Germinal center (tissue), 1 donor: ENCODE measurements at regions not wholly inside any gene's neighbourhood (a gene's known extent, or its start where the extent isn't known, plus 50 kb on each side); places are given as distances from the start of the nearest gene placed in this dataset.

Source experiments
- DNase-seq: peaks from one replicate; pipeline ENCODE4 v3.0.0; 2012; ENCODE audit warnings: mixed read lengths, low spot score

- no peak for DNase-seq
Measured at GRCh38 chr9:80922544-80922943, 766.8 kb downstream of the TLE1 start.

GRCh38 chr9:80906728-80907127 lies 782.6 kb downstream of the TLE1 start:
- no peak for DNase-seq

- DNase-seq = no peak
Measured at GRCh38 chr9:80899208-80899607, 790.1 kb downstream of the TLE1 start.

GRCh38 chr9:80893190-80893589 lies 796.2 kb downstream of the TLE1 start:
- DNase-seq = no peak

DNA sequence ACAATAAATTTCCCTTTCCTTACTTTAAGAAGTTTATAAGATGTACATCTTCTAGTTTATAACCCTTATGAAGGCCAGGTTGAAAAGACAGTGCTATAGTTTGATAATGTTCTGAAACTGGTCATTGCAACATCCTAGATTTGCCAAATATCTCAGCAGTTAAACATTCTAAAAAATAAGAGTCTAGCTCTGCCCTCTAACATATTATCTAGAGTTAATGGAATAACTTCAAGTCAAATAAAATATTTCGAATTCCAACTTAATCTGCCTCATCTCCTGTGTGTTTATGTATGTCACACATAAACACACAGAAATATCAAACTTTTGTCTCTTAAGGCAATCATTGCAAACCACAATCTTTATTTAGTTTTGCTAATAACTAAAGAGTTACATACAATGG lies 796.6 kb downstream of the TLE1 start:
- DNase-seq = no peak

DNA sequence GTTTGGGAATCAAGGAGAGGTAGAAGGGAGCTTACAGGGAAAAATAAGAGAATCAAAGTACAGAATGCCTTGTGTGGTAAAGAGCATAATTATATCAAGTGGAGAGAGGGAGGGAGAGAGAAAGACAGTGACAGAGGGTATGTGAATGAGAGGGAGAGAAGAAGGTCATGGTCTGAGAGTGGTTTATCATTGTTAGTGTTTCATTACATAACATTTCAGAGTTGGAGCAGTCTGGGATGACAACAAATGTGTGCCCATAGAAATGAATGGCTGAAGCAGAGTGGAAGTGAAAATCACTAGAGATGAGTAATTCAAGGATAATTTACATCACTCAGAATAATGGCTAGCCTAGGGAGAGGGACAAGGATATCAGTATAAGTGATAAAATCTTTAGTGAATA lies 799.2 kb downstream of the TLE1 start:
- DNase-seq = no peak

GRCh38 chr9:80885894-80886293 lies 803.5 kb downstream of the TLE1 start:
- DNase-seq = no peak

DNA sequence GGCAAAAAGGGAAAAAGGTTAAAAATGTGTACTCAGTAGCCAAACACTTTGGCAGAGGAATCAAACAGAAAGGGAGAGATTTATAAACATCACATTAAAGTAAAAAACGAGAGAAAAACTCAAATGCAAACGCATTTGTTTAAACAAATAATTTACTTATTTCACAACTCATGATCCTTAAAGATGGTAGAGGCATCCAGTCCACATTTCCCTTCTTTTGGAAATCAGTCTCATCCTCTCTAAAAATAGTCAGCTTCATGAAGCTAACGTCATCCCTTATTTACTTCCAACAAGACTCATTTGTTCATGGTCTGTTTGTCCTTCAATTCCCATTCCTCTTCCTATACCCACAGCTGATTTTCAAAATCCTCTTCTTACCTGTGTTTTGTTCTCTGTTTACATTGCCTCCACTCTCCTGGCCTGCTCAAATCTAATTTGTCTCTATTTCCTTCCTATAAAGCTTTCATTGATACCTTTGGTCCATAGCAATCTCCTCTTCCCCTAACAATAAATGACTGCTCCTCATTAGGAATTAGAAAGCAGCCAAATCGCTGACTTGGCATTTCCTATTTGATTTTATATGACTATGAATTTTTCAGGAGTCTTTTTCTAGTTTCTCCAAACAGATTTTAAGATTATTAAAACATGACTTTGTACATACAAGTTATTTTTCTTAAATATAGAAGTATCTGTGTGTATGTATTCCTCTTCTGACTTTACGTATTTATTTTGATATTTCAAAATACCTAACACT lies 805.3 kb downstream of the TLE1 start:
- no peak for DNase-seq

GRCh38 chr9:80883426-80883825 lies 805.9 kb downstream of the TLE1 start:
- no peak for DNase-seq

GRCh38 chr9:80881940-80882339 lies 807.4 kb downstream of the TLE1 start:
- DNase-seq = no peak

- DNase-seq = no peak
Measured at GRCh38 chr9:80881320-80881719, 808.0 kb downstream of the TLE1 start.

DNA sequence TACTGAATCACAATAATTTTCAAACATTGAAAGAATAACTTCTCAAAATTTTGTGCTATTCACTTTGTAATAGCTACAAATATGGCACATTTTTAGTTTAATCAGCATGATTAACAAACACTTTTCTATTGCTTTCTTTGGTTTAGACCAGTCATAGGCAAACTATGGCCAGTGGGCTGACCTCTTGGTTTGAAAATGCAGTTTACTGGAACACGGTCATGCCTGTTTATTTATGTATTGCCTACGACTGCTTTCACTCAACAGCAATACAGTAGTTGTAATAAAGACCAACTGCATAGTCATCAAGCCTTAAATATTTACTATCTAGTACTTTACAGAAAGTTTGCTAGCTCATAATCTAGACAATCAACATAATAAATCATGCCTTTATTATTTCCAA lies 810.8 kb downstream of the TLE1 start:
- DNase-seq = no peak

DNA sequence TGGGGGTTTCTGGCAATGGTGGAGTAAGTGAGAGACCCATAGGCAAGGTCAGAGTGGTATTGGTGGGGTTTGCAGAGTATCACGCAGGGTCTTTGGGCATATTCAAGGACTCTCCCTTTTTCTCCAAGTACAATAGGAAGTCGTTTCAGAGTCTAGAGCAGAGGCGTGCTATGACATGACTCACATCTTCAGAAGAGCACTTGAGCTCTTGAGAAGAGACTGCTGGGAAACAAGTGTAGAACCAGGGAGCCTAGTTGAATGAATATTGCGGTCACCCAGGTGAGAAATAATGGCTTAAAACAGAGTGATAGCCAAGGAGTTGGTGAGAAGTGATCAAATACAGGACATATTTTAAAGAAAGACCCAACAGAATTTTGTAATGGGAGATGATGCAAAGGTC lies 813.4 kb downstream of the TLE1 start:
- DNase-seq = no peak

GRCh38 chr9:80874276-80874675 lies 815.1 kb downstream of the TLE1 start:
- no peak for DNase-seq

DNA sequence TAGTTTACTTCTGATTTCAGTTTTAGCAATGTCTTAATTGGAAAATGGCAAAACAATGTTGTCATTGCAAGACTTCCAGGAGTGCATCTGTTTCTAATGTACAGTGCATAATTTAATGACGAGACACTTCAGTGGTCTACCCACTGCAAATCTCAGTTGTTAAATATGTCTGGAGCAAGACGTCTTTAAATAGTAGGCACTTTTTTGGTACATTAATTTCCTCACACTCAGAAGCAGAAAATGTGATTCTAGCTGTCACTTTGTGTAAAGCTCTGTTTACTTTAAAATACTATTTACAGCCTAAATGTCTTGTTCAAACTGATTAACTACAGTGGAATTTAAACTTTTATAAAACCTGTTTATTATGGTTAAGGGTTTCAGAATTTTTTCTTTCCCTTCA lies 815.5 kb downstream of the TLE1 start:
- no peak for DNase-seq

DNA sequence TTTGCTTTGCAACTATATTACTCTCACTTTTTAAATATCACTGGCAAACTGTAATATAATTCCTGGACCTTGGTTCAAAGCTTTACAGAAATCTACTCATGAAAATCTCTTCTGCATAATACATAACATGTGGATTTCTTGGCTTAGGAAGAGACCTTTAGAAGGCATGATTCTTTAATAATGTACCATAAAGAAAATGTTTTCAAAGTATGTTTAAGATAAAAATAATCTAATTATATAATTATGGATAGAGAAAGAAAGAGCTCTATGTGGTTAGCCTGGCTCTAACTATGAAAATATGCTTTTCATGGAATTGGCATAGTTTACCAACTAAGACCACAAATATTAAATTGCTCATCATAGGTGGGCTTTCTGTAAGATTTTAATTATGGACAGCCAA lies 817.8 kb downstream of the TLE1 start:
- DNase-seq = no peak

- DNase-seq = no peak
Measured at GRCh38 chr9:80867731-80868130, 821.6 kb downstream of the TLE1 start.

DNA sequence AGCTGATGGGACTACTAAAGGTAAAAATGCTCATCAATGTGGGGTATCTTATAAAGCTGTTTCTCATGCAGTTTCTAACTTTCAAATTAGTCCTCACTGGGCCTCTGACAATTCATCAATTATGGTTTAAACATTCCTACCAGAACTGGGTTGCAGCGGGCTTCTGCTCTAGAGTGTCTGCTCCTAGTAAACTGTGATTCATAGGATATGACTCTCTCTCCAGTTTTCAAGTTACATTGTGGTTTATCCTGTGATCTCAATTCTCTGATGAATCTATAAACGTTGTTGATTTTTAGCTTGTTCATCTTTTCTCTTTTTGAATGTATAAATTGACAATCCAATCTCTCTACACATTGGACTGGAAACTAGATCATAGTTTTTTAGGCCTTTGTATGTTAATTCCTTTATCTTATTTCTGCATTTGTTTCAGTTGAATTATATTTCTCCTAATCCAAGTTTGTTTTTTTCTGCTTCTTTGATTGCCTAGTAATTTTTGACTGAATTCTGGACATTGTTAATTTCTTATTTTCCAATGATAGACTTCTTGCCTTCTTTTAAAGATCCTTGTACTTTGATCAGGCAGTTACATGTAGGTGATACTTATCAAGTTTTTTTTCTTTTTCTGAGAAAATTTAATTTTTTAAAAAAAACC lies 822.6 kb downstream of the TLE1 start:
- no peak for DNase-seq

GRCh38 chr9:80866121-80866520 lies 823.2 kb downstream of the TLE1 start:
- DNase-seq = no peak

GRCh38 chr9:80843028-80843427 lies 846.3 kb downstream of the TLE1 start:
- DNase-seq = no peak

DNA sequence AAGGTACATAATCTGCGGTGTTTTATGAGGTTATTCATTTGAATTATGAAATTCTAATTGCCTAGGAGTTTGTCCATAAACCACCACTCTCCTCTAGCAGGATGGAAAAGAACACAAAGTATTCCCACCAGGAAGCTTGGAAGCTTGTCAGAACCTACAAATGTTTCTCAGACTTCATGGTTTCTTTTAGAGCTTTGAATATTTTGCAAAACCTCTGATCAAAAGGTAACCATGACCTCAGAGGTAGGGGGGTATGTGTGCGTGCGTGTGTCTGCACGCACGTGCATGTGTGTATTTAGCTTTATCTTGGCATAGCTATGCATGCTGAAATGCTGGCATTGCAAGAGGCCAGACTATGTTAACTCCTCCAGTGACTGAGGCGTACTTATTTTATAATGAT lies 847.0 kb downstream of the TLE1 start:
- DNase-seq = no peak

DNA sequence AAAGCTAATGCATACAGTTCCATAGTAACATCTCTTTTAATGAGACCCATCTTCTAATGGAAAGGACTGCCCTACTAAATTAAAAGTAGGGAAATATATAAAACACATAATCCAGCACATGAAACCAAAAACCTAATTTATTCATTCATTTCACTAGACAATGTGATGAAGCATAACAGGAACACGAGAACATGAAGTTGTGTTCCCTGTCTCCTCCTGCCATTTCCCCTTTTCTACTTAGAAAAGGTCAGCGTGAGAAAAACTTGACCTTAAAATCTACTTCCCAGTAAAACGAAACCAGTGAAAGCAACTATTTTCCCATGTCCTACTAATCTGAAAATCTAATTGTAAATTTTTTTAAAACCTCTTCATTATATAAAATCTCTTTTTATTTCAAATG lies 847.5 kb downstream of the TLE1 start:
- DNase-seq = no peak

DNA sequence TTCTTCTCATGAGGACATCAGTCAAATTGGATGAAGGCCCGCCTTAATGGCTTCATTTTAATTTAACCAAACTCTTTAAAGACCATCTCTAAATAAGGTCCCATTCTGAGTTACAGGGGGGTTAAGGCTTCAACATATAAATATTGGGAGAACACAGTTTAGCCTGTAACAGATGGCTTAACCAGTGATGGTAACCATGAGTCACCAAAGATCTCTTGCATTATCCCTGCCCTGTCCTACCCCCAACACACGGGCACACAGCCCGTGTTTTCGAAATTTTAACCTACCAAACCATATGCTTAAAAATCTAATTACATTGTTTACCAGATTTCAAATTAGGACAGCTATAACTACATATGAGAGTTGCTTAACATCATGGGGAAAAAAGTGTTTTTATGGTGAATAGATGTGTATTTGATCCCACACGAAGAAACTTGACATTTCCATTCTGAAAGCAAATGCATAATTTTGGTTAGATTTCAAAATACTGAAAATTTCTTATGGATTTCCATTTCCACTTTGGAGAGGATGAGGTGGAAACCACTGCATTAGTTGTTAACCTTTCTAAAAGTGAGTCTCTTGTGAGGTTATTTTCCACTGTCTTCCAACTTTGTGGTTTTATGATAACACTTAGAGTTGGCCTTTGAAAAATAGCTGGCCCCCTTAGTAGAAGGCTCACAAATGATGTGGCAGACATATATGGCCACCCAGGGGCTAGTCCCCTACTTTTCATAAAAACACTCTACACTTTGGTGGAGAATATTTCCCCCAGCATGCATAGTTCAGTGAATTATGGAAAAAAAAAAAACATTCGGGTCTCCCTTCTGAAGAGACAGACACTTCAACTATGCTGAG lies 849.3 kb downstream of the TLE1 start:
- DNase-seq = no peak
